Subcutaneous abdominal adipose tissue (tissue), 5 donors: ENCODE measurements at regions not wholly inside any gene's neighbourhood (a gene's known extent, or its start where the extent isn't known, plus 50 kb on each side); places are given as distances from the start of the nearest gene placed in this dataset.

Experiments
- H3K27ac ChIP-seq: one replicate; pipeline ENCODE4 v1.7.0; 2013; ENCODE audit warnings: low read depth, mild to moderate bottlenecking, inconsistent platforms, low read length, moderate library complexity
- H3K27me3 ChIP-seq, 5 donors: one replicate each; pipeline ENCODE4 v1.7.0; 2013; ENCODE audit warnings: low read length in 5 of 5, inconsistent platforms in 1 of 5; ENCODE audit not compliant: control insufficient read depth in 5 of 5, insufficient read depth in 4 of 5
- H3K36me3 ChIP-seq, 5 donors: one replicate each; pipeline ENCODE4 v1.7.0; 2013; ENCODE audit warnings: low read length in 5 of 5; ENCODE audit not compliant: control insufficient read depth in 5 of 5, insufficient read depth in 5 of 5
- H3K4me1 ChIP-seq, 5 donors: one replicate each; pipeline ENCODE4 v1.7.0; 2013; ENCODE audit warnings: low read length in 5 of 5, mild to moderate bottlenecking in 3 of 5, moderate library complexity in 1 of 5; ENCODE audit not compliant: control insufficient read depth in 5 of 5, insufficient read depth in 5 of 5
- H3K4me3 ChIP-seq, 5 donors: one replicate each; pipeline ENCODE4 v1.7.0; 2013; ENCODE audit warnings: low read length in 5 of 5, low read depth in 1 of 5
- H3K9ac ChIP-seq, 5 donors: one replicate each; pipeline ENCODE4 v1.7.0; 2013; ENCODE audit warnings: low read length in 5 of 5, mild to moderate bottlenecking in 4 of 5, moderate library complexity in 3 of 5
- H3K9me3 ChIP-seq, 5 donors: one replicate each; pipeline ENCODE4 v1.7.0; 2013; ENCODE audit warnings: low read length in 5 of 5; ENCODE audit not compliant: control insufficient read depth in 5 of 5
- donor health status: healthy.
- donor health status: healthy.
- donor health status: healthy.
- donor health status: healthy.
- donor health status: healthy.

DNA sequence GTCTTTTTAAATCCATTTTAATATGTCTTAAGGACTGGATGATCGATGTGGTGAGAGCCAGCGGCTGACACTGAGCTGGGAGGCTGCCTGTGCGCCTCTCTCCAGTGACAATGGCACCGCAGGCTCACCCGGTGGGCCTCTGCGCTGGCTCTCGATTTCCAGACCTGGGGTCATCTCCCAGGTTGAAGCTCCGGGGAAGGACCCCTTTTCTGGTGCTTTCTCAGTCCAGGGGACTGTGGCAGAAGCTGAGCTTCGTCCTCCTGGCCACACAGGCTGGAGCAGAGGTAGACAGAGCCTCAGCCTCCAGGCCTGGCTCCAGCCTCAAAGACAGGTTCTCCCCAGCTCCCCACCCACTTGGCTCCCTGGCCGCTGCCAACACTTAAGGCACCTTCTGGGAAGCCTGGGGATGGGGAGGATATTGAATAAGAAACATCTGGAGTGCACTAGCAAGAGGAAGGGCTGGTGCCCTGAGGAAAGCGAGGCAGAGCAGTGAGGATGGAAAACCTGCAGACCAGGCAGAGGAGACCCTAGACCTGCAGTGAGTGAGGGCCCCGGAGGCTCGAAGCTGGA lies 154.2 kb upstream of the SMAD3 start:
- H3K27me3 ChIP-seq = no peaks in the 10 kb centered on the region

GRCh38 chr15:66912001-66912400 lies 153.4 kb upstream of the SMAD3 start:
- Histone ChIP-seq H3K4me3 (no peak overlapping the region), H3K36me3 (no peaks in the 10 kb centered on the region), H3K27ac (no peak overlapping the region), H3K27me3 (no peaks in the 10 kb centered on the region), H3K9ac (no peak overlapping the region), H3K9me3 (no peaks in the 10 kb centered on the region), H3K4me1 (peaks cover 6 to 35% (median 26%) of the 10 kb centered on the region in 5 donors)

More for the DNA sequence above, 154.2 kb upstream of the SMAD3 start:
- Histone ChIP-seq H3K27ac (no peak overlapping the region), H3K9ac (peak overlapping the region in 1 of 5 donors; percentile 30), H3K36me3 (no peaks in the 10 kb centered on the region), H3K4me1 (peaks cover 6 to 35% (median 26%) of the 10 kb centered on the region in 5 donors), H3K9me3 (no peaks in the 10 kb centered on the region), H3K4me3 (no peak overlapping the region)

DNA sequence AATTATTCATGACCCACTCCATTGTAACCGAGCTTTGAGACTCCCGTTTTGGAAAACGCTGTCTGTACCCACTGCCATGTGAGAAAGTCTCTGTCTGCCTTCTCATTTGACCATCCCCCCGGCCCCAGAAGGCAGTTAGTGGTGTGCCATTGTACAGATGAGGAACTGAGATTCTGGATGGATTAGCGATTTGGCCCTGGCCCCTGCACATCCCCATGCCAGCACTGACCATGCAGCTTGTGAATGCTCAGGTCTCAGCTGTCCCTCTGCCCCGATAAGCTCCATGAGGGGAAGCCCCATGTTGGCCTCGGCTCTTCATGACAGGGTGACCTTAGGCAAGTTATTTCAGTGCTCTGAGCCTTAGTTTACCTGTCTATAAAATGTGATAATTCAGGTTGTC lies 153.0 kb upstream of the SMAD3 start:
- no peak overlapping the region for H3K27ac ChIP-seq
- H3K4me1 ChIP-seq = peaks cover 6 to 32% (median 23%) of the 10 kb centered on the region in 5 donors
- no peaks in the 10 kb centered on the region for H3K27me3 ChIP-seq
- H3K9ac ChIP-seq = no peak overlapping the region
- H3K4me3 ChIP-seq = no peak overlapping the region
- no peaks in the 10 kb centered on the region for H3K36me3 ChIP-seq
- H3K9me3 ChIP-seq = no peaks in the 10 kb centered on the region

- H3K4me1 ChIP-seq = peaks cover 8 to 22% (median 14%) of the 10 kb centered on the region in 5 donors
- H3K27me3 ChIP-seq = no peaks in the 10 kb centered on the region
- H3K4me3 ChIP-seq = no peak overlapping the region
- H3K36me3 ChIP-seq = no peaks in the 10 kb centered on the region
- H3K9ac ChIP-seq = no peak overlapping the region
- no peak overlapping the region for H3K27ac ChIP-seq
- H3K9me3 ChIP-seq = peaks cover 0 to 16% (median 9%) of the 10 kb centered on the region in 5 donors
These were observed 147.4 kb upstream of the SMAD3 start for GRCh38 chr15:66917904-66918448.

GRCh38 chr15:66919421-66919820 lies 146.0 kb upstream of the SMAD3 start:
- no peak overlapping the region for H3K27ac ChIP-seq
- H3K9ac ChIP-seq = no peak overlapping the region
- peaks cover 0 to 21% (median 10%) of the 10 kb centered on the region in 5 donors for H3K9me3 ChIP-seq
- no peak overlapping the region for H3K4me3 ChIP-seq
- H3K36me3 ChIP-seq = no peaks in the 10 kb centered on the region
- H3K4me1 ChIP-seq = peaks cover 8 to 22% (median 14%) of the 10 kb centered on the region in 5 donors
- no peaks in the 10 kb centered on the region for H3K27me3 ChIP-seq

GRCh38 chr15:66921319-66921915 lies 144.0 kb upstream of the SMAD3 start:
- Histone ChIP-seq H3K9ac (no peak overlapping the region), H3K4me1 (peaks cover 8 to 22% (median 14%) of the 10 kb centered on the region in 5 donors), H3K9me3 (peaks cover 0 to 21% (median 10%) of the 10 kb centered on the region in 5 donors), H3K27me3 (no peaks in the 10 kb centered on the region), H3K27ac (no peak overlapping the region), H3K4me3 (no peak overlapping the region), H3K36me3 (no peaks in the 10 kb centered on the region)

DNA sequence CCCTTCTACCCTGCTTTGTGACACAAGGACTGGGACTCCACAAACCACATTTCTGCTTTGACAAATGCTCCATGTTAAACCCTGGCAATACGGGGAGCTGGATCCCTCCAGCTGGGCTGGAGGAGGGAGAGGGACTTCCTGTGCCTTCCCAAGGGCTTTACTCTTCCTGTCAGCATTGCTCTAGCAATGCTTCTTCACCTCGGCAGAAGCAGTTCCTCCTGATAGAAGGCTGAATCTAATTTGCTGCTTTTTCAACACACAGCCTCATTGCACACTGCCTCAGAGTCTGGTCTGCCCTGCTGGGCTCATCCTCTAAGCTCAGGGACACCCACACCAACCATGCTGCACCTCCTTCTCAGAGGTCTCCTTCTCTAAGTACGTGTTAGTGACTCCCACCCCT lies 142.8 kb upstream of the SMAD3 start:
- Histone ChIP-seq H3K9ac (no peak overlapping the region), H3K36me3 (no peaks in the 10 kb centered on the region), H3K27ac (no peak overlapping the region), H3K9me3 (peaks cover 0 to 21% (median 10%) of the 10 kb centered on the region in 5 donors), H3K4me1 (peaks cover 8 to 32% (median 23%) of the 10 kb centered on the region in 5 donors), H3K27me3 (no peaks in the 10 kb centered on the region), H3K4me3 (no peak overlapping the region)

DNA sequence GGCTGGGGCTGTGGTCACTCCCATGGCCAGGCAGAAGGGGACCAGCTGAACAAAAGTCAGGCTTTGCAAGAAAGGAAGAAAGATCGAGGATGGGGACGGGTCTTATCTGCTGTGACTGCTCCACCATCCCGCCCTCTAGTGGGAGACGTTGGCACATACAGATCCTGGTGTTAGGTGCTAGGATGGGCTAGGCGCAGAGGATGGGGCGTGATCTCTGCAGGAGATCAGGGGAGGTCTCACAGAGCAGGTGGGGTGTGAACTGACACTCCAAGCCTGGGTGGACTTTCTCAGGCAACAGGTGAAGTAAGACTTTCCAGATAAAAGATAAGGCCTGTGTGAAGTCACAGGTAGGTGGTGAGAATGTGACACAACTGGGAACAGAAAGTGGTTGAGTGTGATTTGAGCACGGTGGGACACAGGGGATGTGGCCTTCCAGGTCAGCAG lies 141.9 kb upstream of the SMAD3 start:
- Histone ChIP-seq H3K9ac (no peak overlapping the region), H3K4me1 (peaks cover 11 to 40% (median 31%) of the 10 kb centered on the region in 5 donors), H3K36me3 (no peaks in the 10 kb centered on the region), H3K4me3 (no peak overlapping the region), H3K9me3 (peaks cover 0 to 16% (median 10%) of the 10 kb centered on the region in 5 donors), H3K27me3 (no peaks in the 10 kb centered on the region), H3K27ac (no peak overlapping the region)

- Histone ChIP-seq H3K27ac (no peak overlapping the region), H3K4me3 (no peak overlapping the region), H3K9ac (no peak overlapping the region), H3K9me3 (peaks cover 0 to 16% (median 10%) of the 10 kb centered on the region in 5 donors), H3K36me3 (no peaks in the 10 kb centered on the region), H3K4me1 (peaks cover 11 to 37% (median 29%) of the 10 kb centered on the region in 5 donors), H3K27me3 (no peaks in the 10 kb centered on the region)
These were observed 140.5 kb upstream of the SMAD3 start for GRCh38 chr15:66924889-66925288.

GRCh38 chr15:66925721-66926120 lies 139.7 kb upstream of the SMAD3 start:
- Histone ChIP-seq H3K27me3 (no peaks in the 10 kb centered on the region), H3K9ac (no peak overlapping the region), H3K9me3 (peaks cover 0 to 16% (median 10%) of the 10 kb centered on the region in 5 donors), H3K36me3 (no peaks in the 10 kb centered on the region), H3K4me3 (no peak overlapping the region), H3K27ac (no peak overlapping the region), H3K4me1 (peaks cover 11 to 41% (median 29%) of the 10 kb centered on the region in 5 donors)
